KMS-11 (cell line): ENCODE measurements at regions not wholly inside any gene's neighbourhood (a gene's known extent, or its start where the extent isn't known, plus 50 kb on each side); places are given as distances from the start of the nearest gene placed in this dataset.

Experiments used
- H2AFZ ChIP-seq: fragments of 200-600 bp; sonication (generic); 2 replicates; pipeline ENCODE4 v1.6.1; 2016; ENCODE audit warnings: antibody characterized with exemption, mixed run types, low read depth
- H3K27ac ChIP-seq: fragments of 200-600 bp; sonication (generic); 2 replicates; pipeline ENCODE4 v1.6.1; 2016; ENCODE audit warnings: mild to moderate bottlenecking, mixed run types
- H3K27me3 ChIP-seq: fragments of 200-600 bp; sonication (generic); 2 replicates; pipeline ENCODE4 v1.6.1; 2017; ENCODE audit warnings: mild to moderate bottlenecking, low read depth, mixed run types, moderate library complexity; ENCODE audit not compliant: insufficient read depth
- H3K36me3 ChIP-seq: fragments of 200-600 bp; sonication (generic); 2 replicates; pipeline ENCODE4 v1.6.1; 2017; ENCODE audit warnings: mild to moderate bottlenecking, mixed run types; ENCODE audit not compliant: insufficient read depth
- H3K4me1 ChIP-seq: fragments of 200-600 bp; sonication (generic); 2 replicates; pipeline ENCODE4 v1.6.1; 2016; ENCODE audit warnings: mild to moderate bottlenecking, low read depth, mixed run types; ENCODE audit not compliant: poor library complexity, severe bottlenecking
- H3K4me2 ChIP-seq: fragments of 200-600 bp; sonication (generic); 2 replicates; pipeline ENCODE4 v1.7.0; 2016; ENCODE audit warnings: mild to moderate bottlenecking, mixed run types
- H3K4me3 ChIP-seq: fragments of 200-600 bp; sonication (generic); IDR thresholded peaks from 2 replicates; pipeline ENCODE4 v1.6.1; 2017; ENCODE audit warnings: low read depth, low read length, mixed read lengths; ENCODE audit not compliant: insufficient read depth
- H3K79me2 ChIP-seq: fragments of 200-600 bp; sonication (generic); 2 replicates; pipeline ENCODE4 v1.6.1; 2016; ENCODE audit warnings: low read depth, mixed run types; ENCODE audit not compliant: insufficient read depth
- H3K9ac ChIP-seq: fragments of 200-600 bp; sonication (generic); 2 replicates; pipeline ENCODE4 v1.6.1; 2016; ENCODE audit warnings: mild to moderate bottlenecking, mixed run types
- H4K20me1 ChIP-seq: fragments of 200-600 bp; sonication (generic); 2 replicates; pipeline ENCODE4 v1.6.1; 2016; ENCODE audit warnings: mild to moderate bottlenecking, mixed run types; ENCODE audit not compliant: insufficient read depth
- CTCF ChIP-seq: fragments of 200-600 bp; sonication (generic); conservative IDR thresholded peaks from 2 replicates; pipeline ENCODE4 v1.6.1; 2017; ENCODE audit warnings: low read depth, mild to moderate bottlenecking, antibody characterized with exemption, low read length, moderate library complexity, mixed read lengths

GRCh38 chr5:131019601-131020315, 145.3 kb downstream of the HINT1 start:
- Histone ChIP-seq H3K4me2 (no peak overlapping the region), H3K36me3 (no peaks in the 10 kb centered on the region), H3K4me3 (no peak overlapping the region), H3K79me2 (no peaks in the 10 kb centered on the region), H3K4me1 (no peaks in the 10 kb centered on the region), H3K27ac (no peak overlapping the region), H4K20me1 (no peaks in the 10 kb centered on the region), H3K9ac (no peak overlapping the region), H2AFZ (no peak overlapping the region), H3K27me3 (no peaks in the 10 kb centered on the region)
- TF ChIP-seq CTCF = no peak

- Histone ChIP-seq H3K4me1 (no peaks in the 10 kb centered on the region), H3K4me3 (no peak overlapping the region), H3K79me2 (no peaks in the 10 kb centered on the region), H3K27ac (no peak overlapping the region), H4K20me1 (no peaks in the 10 kb centered on the region), H3K4me2 (no peak overlapping the region), H3K9ac (no peak overlapping the region), H3K27me3 (no peaks in the 10 kb centered on the region), H2AFZ (no peak overlapping the region), H3K36me3 (no peaks in the 10 kb centered on the region)
- TF ChIP-seq CTCF = no peak
Observed at GRCh38 chr5:131019111-131019510, 145.9 kb downstream of the HINT1 start.

GRCh38 chr5:131008329-131008728, 156.7 kb downstream of the HINT1 start:
- no peak overlapping the region for H3K4me2 ChIP-seq
- no peaks in the 10 kb centered on the region for H3K36me3 ChIP-seq

GRCh38 chr5:131005963-131006684, 158.9 kb downstream of the HINT1 start:
- no peak overlapping the region for H3K9ac ChIP-seq
- no peak overlapping the region for H2AFZ ChIP-seq
- H4K20me1 ChIP-seq = no peaks in the 10 kb centered on the region

More at GRCh38 chr5:131008329-131008728, 156.7 kb downstream of the HINT1 start:
- H4K20me1 ChIP-seq = no peaks in the 10 kb centered on the region
- H3K4me3 ChIP-seq = no peak overlapping the region
- no peak overlapping the region for H3K27ac ChIP-seq
- H3K27me3 ChIP-seq = no peaks in the 10 kb centered on the region
- no peaks in the 10 kb centered on the region for H3K4me1 ChIP-seq
- H2AFZ ChIP-seq = no peak overlapping the region
- no peak for TF ChIP-seq CTCF
- no peak overlapping the region for H3K9ac ChIP-seq
- no peaks in the 10 kb centered on the region for H3K79me2 ChIP-seq

More at GRCh38 chr5:131005963-131006684, 158.9 kb downstream of the HINT1 start:
- Histone ChIP-seq H3K36me3 (no peaks in the 10 kb centered on the region), H3K27me3 (no peaks in the 10 kb centered on the region), H3K4me1 (no peaks in the 10 kb centered on the region), H3K4me2 (no peak overlapping the region), H3K79me2 (no peaks in the 10 kb centered on the region), H3K4me3 (no peak overlapping the region), H3K27ac (no peak overlapping the region)
- no peak for TF ChIP-seq CTCF
